PC-9 (cell line): ENCODE measurements at regions not wholly inside any gene's neighbourhood (a gene's known extent, or its start where the extent isn't known, plus 50 kb on each side); places are given as distances from the start of the nearest gene placed in this dataset.

Experiments
- BruUV-seq: library from RNA; stranded (reverse); fragments of 400-500 nt; replicated peaks from 2 replicates; lab custom pipeline; 2021; lab: Mats Ljungman, UMichigan
- CTCF ChIA-PET: fragments of 300-600 bp; sonication (Branson Sonifier 250); formaldehyde crosslinking; loops from one replicate; lab custom pipeline; 2022; ENCODE audit warnings: antibody characterized with exemption; lab: Charles Lee
- POLR2A ChIA-PET: fragments of 300-600 bp; sonication (Branson Sonifier 250); formaldehyde crosslinking; loops from one replicate; lab custom pipeline; 2022; ENCODE audit warnings: antibody characterized with exemption; ENCODE audit not compliant: unreplicated experiment; lab: Charles Lee
- DNase-seq, 2 experiments: peaks; one replicate each; pipeline versions ENCODE4 v3.0.0 to v3.0.0-alpha.2; 2015 to 2022; ENCODE audit warnings: mixed read lengths in 1 of 2
- H2AFZ ChIP-seq: fragments of 200-600 bp; sonication (generic); 2 replicates; pipeline ENCODE4 v1.8.1; 2017; ENCODE audit warnings: antibody characterized with exemption
- H3F3A ChIP-seq: fragments of 200-600 bp; sonication (generic); 2 replicates; pipeline ENCODE4 v1.8.1; 2017; ENCODE audit warnings: antibody characterized with exemption, mild to moderate bottlenecking, low read depth; ENCODE audit not compliant: insufficient read depth
- H3K27ac ChIP-seq: fragments of 200-600 bp; sonication (generic); 2 replicates; pipeline ENCODE4 v1.6.1; 2016; ENCODE audit warnings: mixed run types
- H3K27me3 ChIP-seq: fragments of 200-600 bp; sonication (generic); 2 replicates; pipeline ENCODE4 v1.6.1; 2016; ENCODE audit warnings: low read depth, mixed run types; ENCODE audit not compliant: insufficient read depth
- H3K36me3 ChIP-seq: fragments of 200-600 bp; sonication (generic); 2 replicates; pipeline ENCODE4 v1.6.1; 2016; ENCODE audit warnings: low read depth, mixed run types
- H3K4me1 ChIP-seq: fragments of 200-600 bp; sonication (generic); replicated peaks from 2 replicates; pipeline ENCODE4 v1.6.1; 2016; ENCODE audit warnings: mixed run types; ENCODE audit not compliant: insufficient read depth
- H3K4me2 ChIP-seq: fragments of 200-600 bp; sonication (generic); 2 replicates; pipeline ENCODE4 v1.6.1; 2017; ENCODE audit warnings: mixed run types
- H3K4me3 ChIP-seq: fragments of 200-600 bp; sonication (generic); 2 replicates; pipeline ENCODE4 v1.6.1; 2016; ENCODE audit warnings: mixed run types
- H3K79me2 ChIP-seq: fragments of 200-600 bp; sonication (generic); 2 replicates; pipeline ENCODE4 v1.6.1; 2017; ENCODE audit warnings: low read depth, mixed run types
- H3K9me2 ChIP-seq: fragments of 200-600 bp; sonication (generic); 2 replicates; pipeline ENCODE4 v1.8.1; 2017; ENCODE audit warnings: mild to moderate bottlenecking; ENCODE audit not compliant: insufficient read depth
- H3K9me3 ChIP-seq: fragments of 200-600 bp; sonication (generic); 2 replicates; pipeline ENCODE4 v1.8.1; 2016; ENCODE audit warnings: low read depth; ENCODE audit not compliant: insufficient read depth
- H4K20me1 ChIP-seq: fragments of 200-600 bp; sonication (generic); 2 replicates; pipeline ENCODE4 v1.8.1; 2017; ENCODE audit not compliant: insufficient read depth
- CTCF ChIP-seq: fragments of 200-600 bp; sonication (generic); conservative IDR thresholded peaks from 2 replicates; pipeline ENCODE4 v1.6.1; 2017; ENCODE audit warnings: mixed run types, antibody characterized with exemption, mild to moderate bottlenecking, moderate library complexity
- EZH2 ChIP-seq: fragments of 200-600 bp; sonication (generic); IDR thresholded peaks from 2 replicates; pipeline ENCODE4 v1.8.0; 2017; ENCODE audit warnings: antibody characterized with exemption, low read depth
- intact Hi-C: fragments of 100-400 bp; cut with micrococcal nuclease; formaldehyde crosslinking; loops from one replicate; pipeline ENCODE4 v1.10.0; 2022; ENCODE audit not compliant: unreplicated experiment

DNA sequence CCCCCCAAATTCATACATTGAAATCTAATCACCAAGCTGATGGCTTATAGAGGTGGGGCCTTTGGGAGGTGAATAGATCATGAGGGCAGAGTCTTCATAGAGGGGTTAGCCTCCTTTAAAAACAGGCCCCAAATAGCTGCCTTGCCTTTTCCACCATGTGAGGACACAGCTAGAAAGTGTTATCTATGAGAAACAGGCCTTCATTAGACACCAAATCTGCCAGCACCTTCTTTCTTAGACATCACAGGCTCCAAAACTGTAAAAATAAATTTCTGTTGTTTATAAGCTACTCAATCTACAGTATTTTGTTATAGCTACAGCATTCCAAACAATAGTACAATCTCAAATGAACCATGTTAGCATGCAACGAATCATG lies 459.3 kb upstream of the GCFC2 start:
- Histone ChIP-seq H3K9me3 (no peaks in the 10 kb centered on the region), H3K27me3 (no peaks in the 10 kb centered on the region), H3K4me3 (no peak overlapping the region), H3K79me2 (no peaks in the 10 kb centered on the region), H3K4me2 (no peak overlapping the region), H3F3A (no peaks in the 10 kb centered on the region), H2AFZ (no peak overlapping the region), H3K27ac (no peak overlapping the region), H3K36me3 (no peaks in the 10 kb centered on the region), H3K9me2 (no peaks in the 10 kb centered on the region; the same call in 1 of the 2 replicates), H4K20me1 (no peaks in the 10 kb centered on the region), H3K4me1 (no peaks in the 10 kb centered on the region)
- ChIA-PET POLR2A (no interaction called here), CTCF (no interaction called here)
- no peak for DNase-seq
- intact Hi-C loops, result no loop called here
- BruUV-seq, result no TSS peak
- TF ChIP-seq EZH2 (no peak), CTCF (no peak)

DNA sequence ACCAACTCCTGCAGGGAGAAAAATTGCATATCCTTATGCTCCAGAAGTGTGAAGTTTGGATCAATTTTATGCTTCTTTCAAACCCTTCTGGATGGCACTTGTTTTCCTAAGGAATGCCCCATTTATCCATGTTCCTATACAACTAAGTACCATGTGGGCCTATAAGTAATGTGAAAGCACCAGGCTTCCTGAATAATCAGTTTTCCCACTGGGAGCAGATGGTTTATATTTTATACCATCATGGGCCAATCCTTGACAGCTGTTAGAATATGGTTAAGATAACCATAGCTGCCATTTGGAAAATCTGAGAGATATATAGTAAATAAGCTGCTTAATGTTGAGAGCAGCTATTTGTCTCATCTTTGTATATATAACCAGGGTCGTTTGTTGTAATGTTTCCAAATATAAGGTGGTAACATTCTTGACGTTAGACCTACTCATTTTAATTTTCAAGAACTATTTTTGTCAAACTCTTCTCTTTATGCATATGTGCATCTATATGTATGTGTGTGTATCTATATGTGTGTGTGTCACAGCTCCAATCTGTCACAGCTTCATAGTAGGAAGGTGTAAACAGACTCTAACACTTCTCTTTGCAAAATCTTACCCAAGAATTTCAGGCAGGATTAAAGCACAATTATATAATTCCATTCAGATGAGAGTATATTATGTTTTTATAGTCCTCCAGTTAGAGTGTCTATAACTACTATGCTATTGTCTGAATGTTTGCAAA lies 458.7 kb upstream of the GCFC2 start:
- TF ChIP-seq CTCF, result no peak
- TF ChIP-seq EZH2, result no peak
- H3K27ac ChIP-seq, result no peak overlapping the region
- no TSS peak for BruUV-seq
- H3K36me3 ChIP-seq, result no peaks in the 10 kb centered on the region
- intact Hi-C loops, result no loop called here
- no peaks in the 10 kb centered on the region for H3K4me1 ChIP-seq
- no peak overlapping the region for H3K4me2 ChIP-seq
- POLR2A ChIA-PET, result no interaction called here
- no peaks in the 10 kb centered on the region; the same call in 1 of the 2 replicates for H3K9me2 ChIP-seq
- H2AFZ ChIP-seq, result no peak overlapping the region
- H3K79me2 ChIP-seq, result no peaks in the 10 kb centered on the region
- H4K20me1 ChIP-seq, result no peaks in the 10 kb centered on the region
- no peak for DNase-seq
- no peaks in the 10 kb centered on the region for H3F3A ChIP-seq
- no peaks in the 10 kb centered on the region for H3K9me3 ChIP-seq
- CTCF ChIA-PET, result no interaction called here
- no peaks in the 10 kb centered on the region for H3K27me3 ChIP-seq
- no peak overlapping the region for H3K4me3 ChIP-seq

DNA sequence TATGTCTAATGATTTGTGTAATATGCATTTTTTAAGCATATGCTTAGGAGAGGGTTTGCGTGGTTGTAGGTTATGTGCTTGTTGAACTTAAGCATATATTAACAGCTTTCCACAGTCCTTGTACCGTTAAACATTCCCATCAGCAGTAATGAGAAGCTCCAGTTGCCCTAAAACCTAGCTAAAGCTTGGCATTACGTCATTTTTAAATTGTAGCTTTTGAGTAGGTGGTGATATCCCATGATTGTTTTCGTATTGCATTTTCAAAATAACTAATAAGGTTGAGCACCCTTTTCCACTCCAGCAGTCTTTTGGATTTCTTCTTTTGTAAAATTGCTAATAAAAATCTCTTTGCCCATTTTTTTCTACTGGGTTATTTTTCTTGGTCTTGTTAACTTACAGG lies 453.1 kb upstream of the GCFC2 start:
- Histone ChIP-seq H3K9me2 (no peaks in the 10 kb centered on the region; the same call in 1 of the 2 replicates), H3K27ac (no peak overlapping the region), H3K4me1 (no peaks in the 10 kb centered on the region), H2AFZ (no peak overlapping the region), H3K9me3 (no peaks in the 10 kb centered on the region), H3K4me3 (no peak overlapping the region), H3K4me2 (no peak overlapping the region), H3K36me3 (no peaks in the 10 kb centered on the region), H4K20me1 (no peaks in the 10 kb centered on the region), H3K79me2 (no peaks in the 10 kb centered on the region), H3K27me3 (no peaks in the 10 kb centered on the region), H3F3A (no peaks in the 10 kb centered on the region)
- no TSS peak for BruUV-seq
- ChIA-PET POLR2A (no interaction called here), CTCF (no interaction called here)
- intact Hi-C loops, result no loop called here
- TF ChIP-seq CTCF, result no peak
- TF ChIP-seq EZH2, result no peak
- no peak for DNase-seq
